IPS DF 4.7 (cell line): ENCODE measurements at regions not wholly inside any gene's neighbourhood (a gene's known extent, or its start where the extent isn't known, plus 50 kb on each side); places are given as distances from the start of the nearest gene placed in this dataset.
"Not testable (repeated sequence)": the region's sequence is repeated elsewhere in the genome, so short reads cannot be mapped to it uniquely, and the experiment has no call there.

Experiments
- DNase-seq: peaks from one replicate; pipeline ENCODE4 v3.0.0-alpha.2; 2013; ENCODE audit warnings: low spot score; ENCODE audit errors: extremely low read depth

DNA sequence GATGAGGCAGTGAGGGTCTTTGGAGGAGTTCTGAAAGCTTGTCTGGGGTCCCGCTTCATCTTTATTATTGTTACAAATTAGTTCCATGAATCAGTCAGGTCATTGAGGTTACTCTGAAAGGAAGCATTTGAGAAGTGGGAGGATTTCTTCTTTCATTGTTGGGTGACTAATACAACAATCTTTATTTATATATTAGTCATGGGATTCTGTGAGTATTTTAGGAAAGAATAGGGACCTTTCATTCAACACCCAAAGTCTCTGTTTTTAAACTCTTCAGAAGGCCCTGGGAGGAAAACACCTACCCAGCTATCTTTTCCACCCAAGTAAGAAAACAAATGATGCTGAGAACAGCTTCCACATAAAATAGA is 98.3 kb downstream of the SOD2 start:
- DNase-seq, result no peak

DNA sequence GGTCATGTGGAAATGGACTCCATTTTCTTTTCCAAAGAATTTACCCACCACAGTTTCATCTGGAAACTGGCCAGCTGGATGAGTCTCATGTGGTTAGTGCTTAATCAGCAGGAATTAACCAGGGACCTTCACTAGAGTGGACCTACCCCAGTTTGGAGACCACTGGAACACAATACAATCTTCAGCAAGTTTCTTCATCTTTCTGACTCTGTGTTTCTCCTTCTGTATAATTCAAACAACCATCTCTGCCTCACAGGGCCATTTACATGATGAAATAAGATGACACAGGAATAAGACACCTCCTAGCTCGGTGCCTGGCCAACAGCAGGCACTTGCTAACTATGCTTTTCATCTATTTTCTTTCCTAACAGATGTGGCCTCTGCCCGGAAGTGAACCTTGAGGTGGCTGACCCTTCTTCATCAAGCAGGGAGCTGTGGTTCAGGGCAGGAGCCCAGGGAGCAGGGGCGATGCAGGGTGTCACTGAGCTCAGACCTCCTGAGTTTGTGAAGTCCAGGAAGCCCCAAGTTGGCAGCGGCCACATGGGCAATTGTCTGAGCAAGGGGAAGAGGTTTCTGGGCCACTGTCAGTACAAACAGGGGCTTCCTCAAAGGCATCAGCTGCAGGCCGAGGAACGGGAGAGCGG is 98.8 kb downstream of the SOD2 start:
- DNase-seq, result no peak

DNA sequence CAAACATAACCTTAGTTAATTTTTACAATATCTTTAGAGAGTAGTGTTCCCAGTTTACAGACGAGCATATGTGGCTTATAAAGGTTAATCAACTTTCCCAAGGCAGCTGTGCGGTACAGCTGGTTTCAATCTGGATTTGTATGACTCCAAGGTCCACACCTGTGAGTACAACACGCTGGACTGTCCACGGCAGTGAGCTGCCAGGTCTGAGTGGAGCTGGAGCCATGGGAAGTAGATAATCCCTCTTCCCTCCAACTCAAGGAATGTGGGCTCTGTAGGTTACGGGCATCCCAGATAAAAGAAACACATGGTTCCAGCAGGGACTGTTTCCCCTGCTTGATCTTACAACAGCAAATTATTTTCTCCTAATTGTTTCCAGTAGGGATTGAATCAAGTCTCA is 102.2 kb downstream of the SOD2 start:
- DNase-seq, result no peak

DNA sequence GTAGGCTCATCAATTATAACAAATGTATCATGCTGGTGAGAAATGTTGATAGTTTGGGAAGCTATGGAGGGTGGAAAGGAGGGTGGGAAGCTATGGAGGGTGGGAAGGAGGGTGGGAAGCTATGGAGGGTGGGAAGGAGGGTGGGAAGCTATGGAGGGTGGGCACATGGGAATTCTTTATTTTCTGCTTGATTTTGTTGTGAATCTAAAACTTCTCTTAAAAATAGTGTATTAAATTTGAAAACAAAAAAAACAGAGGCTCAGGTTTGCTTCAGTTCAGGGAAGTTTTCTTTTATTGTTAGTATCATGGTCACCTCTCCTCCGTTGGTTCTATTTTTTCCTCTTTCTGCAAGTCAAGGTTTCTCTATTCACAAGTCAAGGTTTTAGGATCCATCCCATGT is 106.4 kb downstream of the SOD2 start:
- DNase-seq, result no peak

- DNase-seq, result no peak
Measured at GRCh38 chr6:159582736-159583135, 110.3 kb downstream of the SOD2 start.

DNA sequence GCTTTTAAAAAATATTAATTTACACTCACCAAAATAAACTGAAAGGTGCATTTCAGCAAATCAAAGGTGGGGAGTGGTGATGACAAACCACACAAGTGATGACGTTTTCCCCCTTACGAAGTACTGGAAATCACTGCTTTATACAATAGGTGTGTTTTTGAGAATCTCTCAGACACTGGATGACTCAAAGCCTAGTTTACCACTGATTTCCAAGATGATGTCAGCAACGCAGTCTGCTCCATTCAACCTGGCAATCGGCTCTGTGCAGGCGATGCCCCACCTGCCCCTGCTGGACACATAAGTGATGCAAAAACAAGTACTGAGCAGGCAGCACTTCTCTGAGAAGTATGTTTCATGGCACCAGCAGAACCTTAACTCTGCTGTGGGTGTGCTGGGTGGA is 114.4 kb downstream of the SOD2 start:
- DNase-seq, result no peak

- DNase-seq, result no peak
Measured at GRCh38 chr6:159577564-159577963, 115.5 kb downstream of the SOD2 start.

DNA sequence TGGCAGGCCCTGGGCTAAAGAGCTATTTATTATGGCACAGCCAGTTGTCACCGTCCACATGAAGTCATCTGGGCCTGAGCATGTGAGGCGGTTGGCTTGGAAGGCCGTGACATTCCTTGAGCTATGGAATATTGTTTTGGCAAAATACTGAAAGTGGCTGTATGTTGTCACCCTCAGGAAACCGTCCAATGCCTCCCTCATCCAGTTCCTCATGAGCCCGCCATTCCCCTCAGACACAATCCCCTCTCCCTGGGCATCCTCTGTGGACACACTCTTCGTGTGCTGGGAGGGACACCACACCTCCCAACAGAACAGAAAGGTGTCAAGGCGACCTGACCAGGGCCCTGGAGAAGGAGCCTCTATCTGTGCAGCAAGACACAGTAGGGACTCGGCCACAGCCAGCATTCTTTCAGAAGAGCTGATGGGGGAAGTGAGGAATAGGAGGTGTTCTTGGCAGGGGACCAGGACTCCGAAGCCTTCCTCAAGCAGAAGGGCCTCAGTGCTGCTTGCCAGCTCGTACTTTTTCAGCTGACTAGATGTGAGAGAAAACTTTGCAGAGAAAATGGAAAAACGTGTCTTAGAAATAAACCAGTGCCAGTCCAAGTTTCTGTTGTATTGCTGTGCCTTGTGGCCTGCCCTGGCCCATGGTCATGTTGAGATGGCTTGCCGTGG is 120.5 kb downstream of the SOD2 start:
- DNase-seq, result no peak

GRCh38 chr6:159565181-159565710 is 127.8 kb downstream of the SOD2 start:
- no peak for DNase-seq

- DNase-seq, result no peak
Measured at GRCh38 chr6:159564456-159564855, 128.6 kb downstream of the SOD2 start.

GRCh38 chr6:159557031-159557430 is 136.0 kb downstream of the SOD2 start:
- no peak for DNase-seq

DNA sequence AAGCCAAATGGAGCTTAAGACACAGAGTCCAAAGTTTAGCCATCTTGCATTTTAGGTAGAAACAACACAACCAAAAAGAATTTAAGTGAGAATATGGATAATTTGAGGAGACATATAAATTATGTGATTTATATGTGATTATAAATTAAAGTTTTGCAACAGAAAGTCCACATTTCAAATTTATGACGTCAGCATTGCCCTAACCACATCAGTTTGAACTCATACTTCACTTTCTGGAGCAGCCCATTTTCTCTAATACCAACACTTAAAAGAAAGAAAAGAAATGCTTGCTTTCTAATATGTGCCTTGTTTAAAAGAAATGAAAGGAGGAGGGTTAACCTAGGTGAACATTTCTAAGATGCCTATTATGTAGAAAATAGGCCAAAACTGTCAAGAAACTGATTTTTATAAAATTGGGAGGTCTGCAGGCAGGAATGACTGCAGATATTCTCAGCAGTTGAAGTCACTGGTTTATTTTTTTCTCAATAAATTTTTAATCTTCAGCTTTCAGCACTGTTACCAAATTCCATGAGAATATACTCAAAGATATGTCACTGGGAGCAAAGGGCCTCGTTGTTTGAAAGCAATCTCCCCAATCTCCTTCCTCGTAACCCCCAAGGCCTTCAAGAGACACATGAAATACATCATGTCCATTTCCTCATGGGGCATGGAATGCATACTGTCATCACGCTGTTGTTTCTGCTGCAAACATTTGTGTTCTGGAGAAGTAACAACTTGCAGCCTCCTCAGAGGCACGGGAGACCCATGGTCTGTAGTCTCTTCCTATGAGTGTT is 137.8 kb downstream of the SOD2 start:
- DNase-seq, result no peak

DNA sequence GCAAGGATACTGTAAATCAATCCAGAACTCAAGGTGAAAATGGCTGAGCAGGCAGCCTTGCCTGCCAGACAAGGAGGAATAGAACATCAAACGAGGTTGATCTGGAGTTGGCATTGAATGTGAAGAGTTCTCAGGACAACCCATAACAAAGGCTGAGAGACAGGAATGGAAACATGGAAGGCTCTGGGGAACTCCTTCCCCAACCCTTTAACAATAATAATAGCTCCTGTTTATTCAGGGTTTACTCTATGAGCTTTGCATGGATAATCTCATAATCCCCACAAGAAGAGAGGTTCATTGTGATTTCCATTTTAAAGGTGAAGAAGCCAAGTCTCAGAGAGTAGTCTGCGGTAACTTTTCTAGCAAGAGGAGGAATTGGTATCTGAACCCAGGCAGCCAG is 151.7 kb downstream of the SOD2 start:
- no peak for DNase-seq

GRCh38 chr6:159540883-159541282 is 152.2 kb downstream of the SOD2 start:
- DNase-seq, result no peak

GRCh38 chr6:159540152-159540551 is 152.9 kb downstream of the SOD2 start:
- DNase-seq, result peak; percentile 49

- DNase-seq, result not testable (repeated sequence)
Measured at GRCh38 chr6:159538031-159538430, 155.0 kb downstream of the SOD2 start.

DNA sequence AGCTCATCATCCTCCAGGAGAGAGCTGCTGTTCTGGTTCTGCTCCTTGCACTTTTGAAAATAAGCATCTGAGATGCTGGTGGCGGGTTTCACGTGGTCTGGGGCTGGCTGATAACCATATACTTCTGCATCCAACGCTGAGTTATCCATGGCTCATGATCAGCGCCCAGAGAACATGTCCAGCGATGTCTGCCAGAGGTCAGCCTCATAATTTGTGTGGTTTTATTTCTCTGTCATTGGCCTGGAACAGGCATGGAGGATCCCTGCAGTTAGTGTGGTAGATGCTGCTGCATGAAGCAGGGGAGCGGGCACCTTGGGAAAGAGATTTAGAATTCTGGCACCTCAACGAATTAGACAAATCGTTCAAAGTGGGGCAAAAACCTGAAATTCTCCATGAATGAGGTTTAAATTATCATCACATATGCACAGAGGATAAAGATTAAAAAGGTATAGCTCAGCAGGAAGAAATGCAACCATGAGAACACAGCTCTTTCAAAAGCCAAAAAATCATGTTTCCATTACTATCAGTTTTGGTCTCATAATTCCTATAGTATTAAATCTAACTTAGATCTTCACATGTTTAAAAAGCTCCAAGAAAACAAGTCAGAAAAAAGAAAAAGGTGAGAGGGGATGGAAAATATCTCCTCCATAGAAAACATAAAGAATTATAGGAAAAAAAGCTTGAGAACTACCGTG is 157.2 kb downstream of the SOD2 start:
- DNase-seq, result no peak

DNA sequence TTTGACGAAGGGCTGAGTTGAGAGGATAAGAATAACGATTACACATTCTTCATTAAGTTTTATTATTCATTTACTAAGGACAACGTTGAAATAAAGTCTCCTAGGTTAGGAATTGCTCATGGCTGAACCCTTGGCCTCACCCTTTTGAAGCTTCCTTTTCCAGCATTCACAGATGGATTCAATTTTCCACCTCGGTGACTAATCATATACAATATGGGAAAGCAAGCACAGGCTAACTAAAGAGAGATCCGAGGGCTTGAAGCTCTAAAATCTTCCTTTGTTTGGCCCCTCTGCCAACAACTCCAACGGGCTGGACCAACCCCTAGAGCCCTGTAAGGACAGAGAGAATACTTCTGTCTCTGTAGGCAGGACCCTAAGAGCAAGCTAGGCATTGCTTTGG is 159.5 kb downstream of the SOD2 start:
- no peak for DNase-seq

DNA sequence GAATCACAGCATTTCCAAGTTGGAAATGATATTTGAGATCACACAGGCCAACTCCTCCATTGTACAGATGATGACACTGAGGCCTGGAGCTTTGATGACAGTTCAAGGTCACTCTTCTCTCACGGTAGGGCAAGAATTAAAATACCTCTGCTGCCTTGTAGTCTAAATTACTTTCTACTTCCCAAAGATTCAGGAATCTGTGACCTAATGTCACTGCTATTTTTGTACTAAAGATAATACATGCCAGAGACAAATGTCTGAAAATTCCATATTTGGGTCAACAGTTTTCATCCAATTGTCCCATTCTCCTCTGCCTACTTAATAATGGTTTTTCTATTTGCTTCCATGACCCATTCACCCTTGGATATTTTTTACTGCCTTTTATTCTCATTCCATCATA is 160.0 kb downstream of the SOD2 start:
- DNase-seq, result no peak

GRCh38 chr6:159532155-159532554 is 160.9 kb downstream of the SOD2 start:
- no peak for DNase-seq

DNA sequence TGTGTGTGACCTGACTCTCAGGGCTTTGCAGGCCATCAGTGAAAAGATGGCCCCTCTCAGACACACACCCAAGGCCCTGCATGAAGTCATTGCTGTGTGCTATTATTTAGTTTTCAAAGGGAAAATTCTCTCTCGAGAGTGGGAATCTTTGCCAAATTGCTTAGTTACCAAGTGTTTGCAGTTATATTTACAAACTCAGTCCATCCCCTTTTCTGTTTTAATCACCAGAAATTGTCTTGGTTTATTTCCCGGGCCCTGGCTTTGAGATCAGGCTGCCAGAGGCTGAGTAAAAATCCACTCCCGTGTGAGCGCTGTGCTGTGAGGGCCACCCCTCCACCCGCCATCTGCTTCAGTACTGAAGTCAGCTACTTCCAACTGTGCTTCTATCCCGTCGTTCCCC is 163.1 kb downstream of the SOD2 start:
- no peak for DNase-seq

DNA sequence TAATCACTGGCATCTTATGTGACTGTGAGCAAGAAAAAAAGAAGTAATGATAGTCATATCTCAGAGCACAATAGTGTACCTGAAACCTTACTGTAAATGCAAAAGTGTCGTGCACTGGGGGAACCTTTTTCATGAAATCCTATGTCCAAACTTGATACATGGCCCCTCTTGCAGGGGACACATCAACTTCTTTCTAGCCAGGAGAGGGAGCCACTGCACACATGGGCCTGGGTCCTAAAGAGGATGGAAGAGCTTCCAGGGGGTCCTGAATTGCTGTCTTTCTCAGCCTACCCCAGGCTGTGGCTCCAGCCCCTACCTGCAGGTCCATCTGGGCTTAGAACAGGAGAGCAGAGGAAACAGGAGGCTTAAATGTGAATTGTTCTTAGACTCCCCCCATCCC is 165.7 kb downstream of the SOD2 start:
- DNase-seq, result no peak
